ENCODE measurements at regions not wholly inside any gene's neighbourhood (a gene's known extent, or its start where the extent isn't known, plus 50 kb on each side); places are given as distances from the start of the nearest gene placed in this dataset.

DNA sequence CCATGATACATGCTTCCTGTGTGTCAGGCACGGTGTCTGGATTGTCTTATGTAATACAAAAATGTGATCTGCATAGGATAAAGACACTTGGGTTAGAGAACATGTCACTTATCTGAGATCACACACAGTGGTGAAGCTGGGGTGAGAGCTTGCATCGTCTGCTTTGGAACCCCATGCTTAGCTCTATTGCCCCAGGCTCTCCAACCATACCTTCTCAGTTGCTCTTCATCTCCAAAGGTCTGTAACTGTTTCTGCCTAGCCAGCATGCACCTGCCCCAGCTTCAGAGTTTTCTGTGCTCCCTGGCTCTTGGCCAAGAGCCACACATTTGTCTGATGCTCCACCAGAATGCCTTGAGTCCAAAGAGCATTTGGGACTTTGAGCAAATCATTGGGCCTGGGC is 93.9 kb upstream of the COG2 start:
- no peak for DNase-seq (ENCODE audit: low read depth)
- H3K4me3 ChIP-seq (ENCODE audit: low read length), result no peak overlapping the region
- TF ChIP-seq, protein P1, sequence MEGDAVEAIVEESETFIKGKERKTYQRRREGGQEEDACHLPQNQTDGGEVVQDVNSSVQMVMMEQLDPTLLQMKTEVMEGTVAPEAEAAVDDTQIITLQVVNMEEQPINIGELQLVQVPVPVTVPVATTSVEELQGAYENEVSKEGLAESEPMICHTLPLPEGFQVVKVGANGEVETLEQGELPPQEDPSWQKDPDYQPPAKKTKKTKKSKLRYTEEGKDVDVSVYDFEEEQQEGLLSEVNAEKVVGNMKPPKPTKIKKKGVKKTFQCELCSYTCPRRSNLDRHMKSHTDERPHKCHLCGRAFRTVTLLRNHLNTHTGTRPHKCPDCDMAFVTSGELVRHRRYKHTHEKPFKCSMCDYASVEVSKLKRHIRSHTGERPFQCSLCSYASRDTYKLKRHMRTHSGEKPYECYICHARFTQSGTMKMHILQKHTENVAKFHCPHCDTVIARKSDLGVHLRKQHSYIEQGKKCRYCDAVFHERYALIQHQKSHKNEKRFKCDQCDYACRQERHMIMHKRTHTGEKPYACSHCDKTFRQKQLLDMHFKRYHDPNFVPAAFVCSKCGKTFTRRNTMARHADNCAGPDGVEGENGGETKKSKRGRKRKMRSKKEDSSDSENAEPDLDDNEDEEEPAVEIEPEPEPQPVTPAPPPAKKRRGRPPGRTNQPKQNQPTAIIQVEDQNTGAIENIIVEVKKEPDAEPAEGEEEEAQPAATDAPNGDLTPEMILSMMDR (conservative IDR thresholded peaks at IDR 0.05; ENCODE audit: low read depth, low read length), result no peak

DNA sequence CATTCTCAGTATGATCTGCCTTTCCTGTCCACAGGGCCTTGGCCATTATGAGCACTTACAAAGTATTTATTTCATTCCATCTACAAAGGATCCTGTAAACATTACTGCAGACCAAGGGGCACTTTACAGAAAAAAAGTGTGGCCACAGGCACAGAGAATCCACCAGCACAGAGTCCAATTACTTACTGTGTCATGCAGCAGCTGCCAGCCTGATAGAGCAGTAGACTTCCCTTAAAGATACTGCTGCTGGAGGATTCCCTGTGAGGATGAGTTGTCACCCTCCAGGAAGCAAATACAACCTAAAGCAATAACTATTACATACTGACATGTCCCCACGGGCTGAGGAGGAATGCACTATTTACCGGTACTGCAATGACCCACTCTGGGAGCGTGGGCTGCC is 97.1 kb upstream of the COG2 start:
- DNase-seq (ENCODE audit: low read depth), result no peak
- TF ChIP-seq, protein P1 (conservative IDR thresholded peaks at IDR 0.05; ENCODE audit: low read depth, low read length), result no peak
- H3K4me3 ChIP-seq (ENCODE audit: low read length), result no peak overlapping the region

DNA sequence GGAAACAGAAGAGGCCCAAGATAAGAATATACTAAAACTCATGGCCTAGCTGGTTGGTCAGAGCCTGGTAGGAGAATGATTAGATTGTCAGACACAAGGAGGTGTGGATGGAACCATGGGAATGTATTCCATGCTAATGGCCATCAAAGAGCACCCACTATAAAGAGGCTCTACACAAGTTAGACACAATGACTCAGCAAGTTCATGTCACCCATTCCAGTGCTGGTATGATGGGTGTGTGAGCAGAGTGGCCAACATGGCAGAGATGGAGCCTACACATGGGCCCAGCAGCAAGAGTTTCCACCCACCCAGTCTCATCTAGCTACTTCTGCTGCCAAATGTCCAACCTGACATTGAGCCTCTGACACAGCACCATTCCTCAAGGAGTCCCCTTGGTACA is 97.5 kb upstream of the COG2 start:
- no peak overlapping the region for H3K4me3 ChIP-seq (ENCODE audit: low read length)
- TF ChIP-seq, protein P1 (conservative IDR thresholded peaks at IDR 0.05; ENCODE audit: low read depth, low read length), result no peak
- no peak for DNase-seq (ENCODE audit: low read depth)

DNA sequence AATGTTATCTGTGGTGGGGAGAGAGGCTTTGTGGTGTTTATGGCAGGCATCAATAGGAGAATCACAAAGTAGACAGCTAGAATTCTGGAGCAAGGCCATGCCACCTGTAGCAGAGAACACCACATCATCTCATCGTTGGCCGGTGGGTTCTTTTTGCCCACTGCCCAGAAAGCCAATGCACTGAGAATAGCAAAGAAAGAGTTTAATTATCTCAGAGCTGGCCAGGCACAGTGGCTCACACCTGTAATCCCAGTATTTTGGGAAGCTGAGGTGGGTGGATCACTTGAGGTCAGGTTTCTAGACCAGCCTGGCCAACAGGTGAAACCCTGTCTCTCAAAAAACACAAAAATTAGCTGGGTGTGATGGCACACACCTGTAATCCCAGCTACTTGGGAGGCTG is 99.2 kb upstream of the COG2 start:
- no peak overlapping the region for H3K4me3 ChIP-seq (ENCODE audit: low read length)
- TF ChIP-seq, protein P1 (conservative IDR thresholded peaks at IDR 0.05; ENCODE audit: low read depth, low read length), result no peak
- no peak for DNase-seq (ENCODE audit: low read depth)

DNA sequence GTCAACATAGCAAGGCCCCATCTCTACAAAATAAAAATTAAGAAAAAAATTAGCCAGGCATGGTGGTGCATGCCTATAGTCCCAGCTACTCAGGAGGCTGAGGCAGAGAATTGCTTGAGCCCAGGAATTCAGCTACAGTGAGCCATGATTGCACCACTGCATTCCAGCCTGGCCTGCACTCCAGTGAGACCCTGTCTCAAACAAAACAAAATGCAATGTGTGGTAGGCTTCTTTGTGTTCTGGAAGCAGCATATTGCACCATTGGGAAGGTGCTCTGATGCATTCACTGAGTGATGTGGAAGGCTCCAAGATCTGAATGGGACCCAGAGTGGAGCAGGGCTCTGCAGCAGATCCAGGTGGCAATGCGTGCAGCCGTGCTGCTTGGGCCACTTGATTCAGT is 99.6 kb upstream of the COG2 start:
- no peak for DNase-seq (ENCODE audit: low read depth)
- H3K4me3 ChIP-seq (ENCODE audit: low read length), result no peak overlapping the region
- TF ChIP-seq, protein P1 (conservative IDR thresholded peaks at IDR 0.05; ENCODE audit: low read depth, low read length), result no peak

DNA sequence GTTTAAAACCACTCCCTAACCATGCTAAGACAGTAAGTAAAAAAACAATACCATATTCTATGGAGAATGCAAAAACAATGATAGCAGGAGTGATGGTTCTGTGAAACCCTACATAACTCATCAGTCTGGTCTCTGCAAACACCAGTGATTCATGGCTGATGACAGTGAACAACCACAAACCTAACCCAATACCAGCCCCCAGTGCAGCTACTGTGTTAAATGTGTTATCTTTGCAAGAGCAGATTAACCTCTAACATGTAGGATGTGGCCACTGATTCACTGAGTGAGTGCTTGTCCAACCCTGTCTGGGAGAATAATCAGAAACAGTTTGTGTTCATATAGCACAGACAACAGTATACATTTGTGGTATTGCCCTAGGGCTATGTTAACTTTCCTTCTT is 100.2 kb upstream of the COG2 start:
- H3K4me3 ChIP-seq (ENCODE audit: low read length), result no peak overlapping the region
- DNase-seq (ENCODE audit: low read depth), result no peak
- TF ChIP-seq, protein P1 (conservative IDR thresholded peaks at IDR 0.05; ENCODE audit: low read depth, low read length), result no peak

DNA sequence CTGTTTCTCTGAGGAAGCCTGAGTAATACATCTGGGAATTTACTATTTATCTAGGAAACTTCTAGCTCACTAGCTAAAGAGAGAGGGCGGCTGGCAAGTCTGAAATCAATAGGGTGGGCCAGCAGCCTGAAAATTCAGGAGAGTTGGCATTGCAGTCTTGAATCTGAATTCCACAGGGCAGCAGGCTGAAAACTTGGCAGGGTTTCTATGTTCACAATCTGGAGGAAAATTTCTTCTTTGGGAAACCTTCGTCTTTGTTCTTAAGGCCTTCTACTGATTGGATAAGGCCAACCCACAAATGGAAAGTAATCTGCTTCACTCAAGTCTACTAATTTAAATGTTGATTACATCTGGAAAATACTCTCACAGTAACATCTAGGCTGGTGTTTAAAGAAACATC is 101.0 kb upstream of the COG2 start:
- DNase-seq (ENCODE audit: low read depth), result no peak
- no peak overlapping the region for H3K4me3 ChIP-seq (ENCODE audit: low read length)
- TF ChIP-seq, protein P1 (conservative IDR thresholded peaks at IDR 0.05; ENCODE audit: low read depth, low read length), result no peak
